ENCODE measurements at regions not wholly inside any gene's neighbourhood (a gene's known extent, or its start where the extent isn't known, plus 50 kb on each side); places are given as distances from the start of the nearest gene placed in this dataset.

DNA sequence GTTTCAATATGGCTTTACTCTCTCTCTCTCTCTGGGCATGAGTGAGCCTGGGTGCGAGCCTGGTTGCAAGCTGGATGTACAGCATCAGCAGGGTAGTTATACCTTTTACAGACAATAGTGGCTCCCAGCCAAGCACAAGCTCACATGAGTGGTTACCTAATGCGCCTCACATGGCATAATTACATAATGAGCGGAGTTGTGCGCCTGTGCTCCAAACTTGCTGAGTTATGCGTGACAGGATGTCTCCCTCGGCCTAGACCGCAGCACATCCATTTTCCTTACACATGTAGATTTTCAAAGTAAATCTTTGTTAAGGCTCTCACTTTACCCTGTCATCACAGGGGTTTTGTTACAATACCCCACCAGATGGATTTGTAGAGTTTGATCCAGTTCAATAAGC is 233.5 kb upstream of the WWC1 start:
- ATAC-seq (no peak), DNase-seq (ENCODE audit: low read depth, low spot score) (no peak), FAIRE-seq (no peak)
- no peak overlapping the region for H3K4me3 ChIP-seq
- no peaks in the 10 kb centered on the region for H3K36me3 ChIP-seq (ENCODE audit: control insufficient read depth in 2 of 2, insufficient read depth in 2 of 2, low read length in 1 of 2)
- no peak overlapping the region for H2AFZ ChIP-seq (ENCODE audit: control insufficient read depth, low read depth, low read length)
- intact Hi-C loops (cut with micrococcal nuclease; ENCODE audit: unreplicated experiment) (no loop called here), in situ Hi-C loops (cut with MboI) (no loop called here)
- no peaks in the 10 kb centered on the region for H4K20me1 ChIP-seq (ENCODE audit: control insufficient read depth, insufficient read depth)
- ChIA-PET POLR2A (no interaction called here), SMC1A (ENCODE audit: uncharacterized antibody, unreplicated experiment) (interaction anchor here (1.1 kb wide), 2 partner anchors 10 to 61 kb away, joined by 3 to 5 read pairs; no protein-coding TSS in a partner anchor), RAD21 (ENCODE audit: unreplicated experiment) (no interaction called here), CTCF (interaction anchor here (1.1 to 2.4 kb wide), 2 partner anchors 10 to 19 kb away, joined by 3 to 5 read pairs; no protein-coding TSS in a partner anchor)
- no peak overlapping the region for H3K27ac ChIP-seq (ENCODE audit: control insufficient read depth, insufficient read depth)
- H3K27me3 ChIP-seq (replicated peaks in 1 of 2; ENCODE audit: control insufficient read depth in 2 of 2, insufficient read depth in 2 of 2, low read length in 1 of 2) = no peaks in the 10 kb centered on the region
- no peaks in the 10 kb centered on the region; the same call in 2 of the 3 replicates for H3K9me3 ChIP-seq (replicated peaks; ENCODE audit: control insufficient read depth, insufficient read depth, low read length)
- no peak overlapping the region for H3K4me2 ChIP-seq (ENCODE audit: control insufficient read depth, insufficient read depth)
- no peak overlapping the region for H3K9ac ChIP-seq (ENCODE audit: control insufficient read depth, insufficient read depth, low read length)
- no peak for TF ChIP-seq KAT2A (conservative IDR thresholded peaks at IDR 0.05; ENCODE audit: control insufficient read depth, low read depth, low read length)
- no peak for TF ChIP-seq SUPT20H (IDR thresholded peaks at IDR 0.05; ENCODE audit: borderline replicate concordance, control insufficient read depth, low read depth, low read length)
- TF ChIP-seq SREBF1 (IDR thresholded peaks at IDR 0.05; ENCODE audit: low read length) = no peak
- TF ChIP-seq, protein P1, sequence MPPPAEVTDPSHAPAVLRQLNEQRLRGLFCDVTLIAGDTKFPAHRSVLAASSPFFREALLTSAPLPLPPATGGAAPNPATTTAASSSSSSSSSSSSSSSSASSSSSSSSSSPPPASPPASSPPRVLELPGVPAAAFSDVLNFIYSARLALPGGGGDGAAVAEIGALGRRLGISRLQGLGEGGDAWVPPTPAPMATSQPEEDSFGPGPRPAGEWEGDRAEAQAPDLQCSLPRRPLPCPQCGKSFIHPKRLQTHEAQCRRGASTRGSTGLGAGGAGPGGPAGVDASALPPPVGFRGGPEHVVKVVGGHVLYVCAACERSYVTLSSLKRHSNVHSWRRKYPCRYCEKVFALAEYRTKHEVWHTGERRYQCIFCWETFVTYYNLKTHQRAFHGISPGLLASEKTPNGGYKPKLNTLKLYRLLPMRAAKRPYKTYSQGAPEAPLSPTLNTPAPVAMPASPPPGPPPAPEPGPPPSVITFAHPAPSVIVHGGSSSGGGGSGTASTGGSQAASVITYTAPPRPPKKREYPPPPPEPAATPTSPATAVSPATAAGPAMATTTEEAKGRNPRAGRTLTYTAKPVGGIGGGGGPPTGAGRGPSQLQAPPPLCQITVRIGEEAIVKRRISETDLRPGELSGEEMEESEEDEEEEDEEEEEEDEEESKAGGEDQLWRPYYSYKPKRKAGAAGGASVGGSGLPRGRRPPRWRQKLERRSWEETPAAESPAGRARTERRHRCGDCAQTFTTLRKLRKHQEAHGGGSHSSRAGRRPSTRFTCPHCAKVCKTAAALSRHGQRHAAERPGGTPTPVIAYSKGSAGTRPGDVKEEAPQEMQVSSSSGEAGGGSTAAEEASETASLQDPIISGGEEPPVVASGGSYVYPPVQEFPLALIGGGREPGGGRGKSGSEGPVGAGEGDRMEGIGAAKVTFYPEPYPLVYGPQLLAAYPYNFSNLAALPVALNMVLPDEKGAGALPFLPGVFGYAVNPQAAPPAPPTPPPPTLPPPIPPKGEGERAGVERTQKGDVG (CRISPR knock-in tag; IDR thresholded peaks at IDR 0.05) = no peak
- no peak for TF ChIP-seq ZNF274 (IDR thresholded peaks at IDR 0.05; ENCODE audit: insufficient read depth, insufficient read length)
- TF ChIP-seq, protein P2, sequence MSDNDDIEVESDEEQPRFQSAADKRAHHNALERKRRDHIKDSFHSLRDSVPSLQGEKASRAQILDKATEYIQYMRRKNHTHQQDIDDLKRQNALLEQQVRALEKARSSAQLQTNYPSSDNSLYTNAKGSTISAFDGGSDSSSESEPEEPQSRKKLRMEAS (IDR thresholded peaks at IDR 0.05; ENCODE audit: low read depth, low read length) = no peak
- TF ChIP-seq PAX5 (IDR thresholded peaks at IDR 0.05; ENCODE audit: borderline replicate concordance, low read depth, low read length) = no peak
- no peak for TF ChIP-seq IKZF1 (conservative IDR thresholded peaks at IDR 0.05)
- TF ChIP-seq, protein P3, sequence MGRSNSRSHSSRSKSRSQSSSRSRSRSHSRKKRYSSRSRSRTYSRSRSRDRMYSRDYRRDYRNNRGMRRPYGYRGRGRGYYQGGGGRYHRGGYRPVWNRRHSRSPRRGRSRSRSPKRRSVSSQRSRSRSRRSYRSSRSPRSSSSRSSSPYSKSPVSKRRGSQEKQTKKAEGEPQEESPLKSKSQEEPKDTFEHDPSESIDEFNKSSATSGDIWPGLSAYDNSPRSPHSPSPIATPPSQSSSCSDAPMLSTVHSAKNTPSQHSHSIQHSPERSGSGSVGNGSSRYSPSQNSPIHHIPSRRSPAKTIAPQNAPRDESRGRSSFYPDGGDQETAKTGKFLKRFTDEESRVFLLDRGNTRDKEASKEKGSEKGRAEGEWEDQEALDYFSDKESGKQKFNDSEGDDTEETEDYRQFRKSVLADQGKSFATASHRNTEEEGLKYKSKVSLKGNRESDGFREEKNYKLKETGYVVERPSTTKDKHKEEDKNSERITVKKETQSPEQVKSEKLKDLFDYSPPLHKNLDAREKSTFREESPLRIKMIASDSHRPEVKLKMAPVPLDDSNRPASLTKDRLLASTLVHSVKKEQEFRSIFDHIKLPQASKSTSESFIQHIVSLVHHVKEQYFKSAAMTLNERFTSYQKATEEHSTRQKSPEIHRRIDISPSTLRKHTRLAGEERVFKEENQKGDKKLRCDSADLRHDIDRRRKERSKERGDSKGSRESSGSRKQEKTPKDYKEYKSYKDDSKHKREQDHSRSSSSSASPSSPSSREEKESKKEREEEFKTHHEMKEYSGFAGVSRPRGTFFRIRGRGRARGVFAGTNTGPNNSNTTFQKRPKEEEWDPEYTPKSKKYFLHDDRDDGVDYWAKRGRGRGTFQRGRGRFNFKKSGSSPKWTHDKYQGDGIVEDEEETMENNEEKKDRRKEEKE (IDR thresholded peaks at IDR 0.05) = no peak
- TF ChIP-seq STAT1 (conservative IDR thresholded peaks at IDR 0.05) = no peak
- TF ChIP-seq SRF (IDR thresholded peaks at IDR 0.05; ENCODE audit: low read depth in 2 of 2, low read length in 2 of 2) = no peak
- TF ChIP-seq ZNF207 (IDR thresholded peaks at IDR 0.05; ENCODE audit: borderline replicate concordance) = no peak
- no TSS peak for BruUV-seq (replicated peaks)
- WGBS (ENCODE audit: insufficient coverage, insufficient replicate concordance, low lambda C conversion rate, missing lambda C conversion rate) = 56% methylated on average over 7 of the region's 7 CpGs
- no peaks in the 10 kb centered on the region for H3K4me1 ChIP-seq (ENCODE audit: control insufficient read depth, insufficient read depth, low read length)
- H3K79me2 ChIP-seq (ENCODE audit: control insufficient read depth, insufficient read depth, low read length) = no peaks in the 10 kb centered on the region

Measured in GM12878 (cell line).